Tongue (tissue), 2 donors: ENCODE measurements at regions not wholly inside any gene's neighbourhood (a gene's known extent, or its start where the extent isn't known, plus 50 kb on each side); places are given as distances from the start of the nearest gene placed in this dataset. TPM values are rescaled to one million over a fixed set of nuclear protein-coding genes. Genes with fewer than 3 reads are reported as not detected.

Experiments used
- DNase-seq: peaks from one replicate; pipeline ENCODE4 v3.0.0-alpha.2; 2015
- small RNA-seq: library from RNA; depleted of rRNA; stranded (forward); fragments of <200 nt; gene quantifications from one replicate; pipeline ENCODE3, GENCODE V24; 2014; ENCODE audit warnings: low replicate concordance

- DNase-seq, result no peak
These were observed 84.6 kb upstream of the GHITM start for GRCh38 chr10:84054743-84055142.

GRCh38 chr10:84059526-84059925 lies 79.8 kb upstream of the GHITM start:
- no peak for DNase-seq

DNA sequence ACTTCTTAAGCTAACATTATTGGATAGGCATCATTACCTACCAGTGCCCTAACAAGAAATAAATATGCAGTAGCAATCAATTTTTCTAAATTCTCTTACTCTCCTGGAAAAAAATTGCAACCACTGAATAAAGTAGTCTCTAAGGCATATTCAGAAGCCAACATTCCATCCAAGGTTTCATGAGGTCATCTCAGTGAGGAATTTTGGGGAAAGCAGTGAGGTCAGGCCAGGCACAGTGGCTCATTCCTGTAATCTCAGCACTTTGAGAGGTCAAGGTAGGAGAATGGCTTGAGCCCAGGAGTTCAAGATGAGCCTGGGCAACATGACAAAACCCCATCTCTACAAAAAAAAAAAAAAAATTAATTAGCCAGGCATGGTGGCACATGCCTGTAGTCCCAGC lies 75.9 kb upstream of the GHITM start:
- no peak for DNase-seq

- DNase-seq, result no peak
These were observed 73.3 kb upstream of the GHITM start for GRCh38 chr10:84065804-84066601.

DNA sequence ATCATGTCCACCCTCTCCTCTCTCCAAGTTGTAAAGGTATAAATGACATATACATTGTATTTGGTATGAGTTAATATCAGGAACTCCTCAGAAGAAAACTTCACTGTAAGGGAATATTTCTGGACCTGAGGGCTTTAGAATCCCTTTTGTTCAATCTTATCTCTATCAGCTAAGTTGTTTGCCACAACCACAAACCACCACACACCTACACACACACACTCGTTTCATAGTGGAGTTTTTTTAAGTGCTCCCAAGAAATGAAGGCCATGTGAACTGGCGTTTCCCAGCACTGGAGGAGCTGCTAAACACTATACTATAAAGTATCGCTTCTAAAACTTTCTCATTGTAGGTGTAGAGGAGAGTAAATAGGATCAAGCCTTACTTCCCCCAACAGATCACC lies 64.8 kb upstream of the GHITM start:
- DNase-seq, result no peak

DNA sequence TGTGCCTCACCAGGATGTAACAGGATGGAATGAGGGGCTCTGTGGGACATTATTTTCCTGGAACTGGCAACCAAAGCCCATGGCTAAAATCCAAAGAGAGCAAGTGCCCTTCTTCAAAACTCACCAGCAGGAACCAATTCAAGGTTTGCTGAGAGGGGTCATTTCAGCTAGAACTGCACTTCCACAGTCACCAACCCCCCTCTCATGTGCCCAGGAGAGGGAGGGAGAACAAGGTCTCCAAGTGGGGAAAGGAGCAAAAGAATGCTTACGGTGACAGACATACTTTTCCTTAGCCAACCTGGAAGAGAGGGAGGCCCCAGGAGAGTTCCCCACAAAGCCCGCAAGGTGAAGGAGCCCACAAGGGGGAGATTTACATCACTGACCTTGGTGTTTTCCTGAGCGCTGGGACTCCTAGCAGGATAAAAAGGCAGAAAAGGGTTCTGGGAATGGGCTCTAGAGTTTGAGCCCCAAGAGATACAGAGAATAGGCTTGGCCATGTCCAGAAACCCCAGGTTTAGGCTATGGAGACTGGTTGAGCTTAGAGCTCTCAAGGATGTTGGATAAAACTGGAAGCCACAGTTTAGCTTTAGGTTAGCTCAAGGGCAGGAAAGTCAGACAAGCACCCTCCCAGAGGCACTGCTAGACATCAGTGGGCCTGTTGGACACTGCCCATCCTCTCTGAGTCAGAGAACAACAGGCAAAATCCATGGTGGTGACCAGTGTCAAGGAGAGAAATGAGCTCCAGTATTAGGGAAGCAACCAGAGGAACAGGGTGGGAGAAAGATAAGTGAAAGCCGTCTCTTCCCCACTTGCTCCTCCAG lies 63.9 kb upstream of the GHITM start:
- no peak for DNase-seq

DNA sequence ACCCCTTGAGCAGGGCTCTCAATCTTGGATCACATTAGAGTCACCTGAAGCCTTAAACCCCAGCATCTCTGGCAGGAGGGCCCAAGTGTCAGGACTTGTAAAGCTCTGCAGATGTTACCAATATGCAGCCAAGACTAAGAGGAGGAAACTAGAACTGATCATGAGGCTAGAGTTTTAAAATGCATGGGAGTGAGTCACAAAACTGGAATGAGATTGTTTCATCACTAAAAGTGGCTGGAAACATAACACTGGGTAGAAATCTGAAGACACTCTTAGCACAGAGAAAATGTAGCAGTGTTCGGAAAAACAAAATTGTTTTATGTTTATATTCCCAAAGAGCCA lies 63.3 kb upstream of the GHITM start:
- DNase-seq, result peak; percentile 71

DNA sequence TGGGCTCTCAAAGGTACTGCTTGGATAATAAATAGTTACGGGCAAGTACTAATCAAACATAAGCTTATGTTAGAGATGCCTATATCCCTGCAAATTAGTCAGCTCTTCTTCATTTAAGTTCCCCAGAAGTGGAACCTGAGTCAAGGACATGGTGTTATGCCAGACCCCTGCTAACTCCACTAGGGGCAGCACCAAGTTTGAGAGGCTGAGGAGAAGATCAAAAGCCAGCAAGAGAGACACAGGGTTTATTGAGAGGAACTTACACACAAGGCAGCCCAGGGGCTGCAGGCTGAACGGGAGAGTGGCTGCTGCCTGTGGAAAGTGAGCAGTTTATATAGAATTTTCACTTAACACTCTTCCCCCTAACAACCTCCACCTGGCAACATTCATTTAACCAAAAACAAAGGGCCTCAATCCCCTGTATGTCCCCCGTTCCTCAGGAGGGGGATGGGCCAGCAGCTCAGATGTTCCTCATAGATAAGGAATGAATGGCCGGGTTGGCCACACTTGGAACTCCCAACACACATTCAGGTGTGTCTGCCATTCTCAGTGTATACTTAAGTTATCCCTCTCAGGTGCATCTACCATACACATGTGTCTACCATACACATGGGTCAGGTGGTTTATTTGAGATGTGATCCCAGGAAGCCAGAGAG lies 62.6 kb upstream of the GHITM start:
- DNase-seq, result peak; percentile 28

DNA sequence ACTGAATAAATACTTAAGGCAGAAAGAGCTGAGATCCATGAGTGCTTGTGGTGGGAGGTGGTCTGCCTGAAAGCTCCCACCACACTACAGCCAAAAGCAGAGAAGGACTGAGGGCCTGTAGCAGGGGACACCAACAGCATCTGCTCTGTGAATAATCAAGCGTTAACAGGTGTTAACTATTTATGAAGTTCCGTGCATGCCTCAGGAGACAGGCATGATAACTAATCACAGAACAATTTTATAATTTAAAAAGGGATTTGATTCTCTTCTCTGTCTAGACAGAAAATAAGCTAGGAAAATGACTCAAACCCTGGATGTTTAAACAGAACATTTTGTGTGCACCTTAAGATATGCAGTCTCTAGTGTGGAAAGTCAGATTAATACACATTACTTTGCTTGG lies 61.5 kb upstream of the GHITM start:
- no peak for DNase-seq

DNA sequence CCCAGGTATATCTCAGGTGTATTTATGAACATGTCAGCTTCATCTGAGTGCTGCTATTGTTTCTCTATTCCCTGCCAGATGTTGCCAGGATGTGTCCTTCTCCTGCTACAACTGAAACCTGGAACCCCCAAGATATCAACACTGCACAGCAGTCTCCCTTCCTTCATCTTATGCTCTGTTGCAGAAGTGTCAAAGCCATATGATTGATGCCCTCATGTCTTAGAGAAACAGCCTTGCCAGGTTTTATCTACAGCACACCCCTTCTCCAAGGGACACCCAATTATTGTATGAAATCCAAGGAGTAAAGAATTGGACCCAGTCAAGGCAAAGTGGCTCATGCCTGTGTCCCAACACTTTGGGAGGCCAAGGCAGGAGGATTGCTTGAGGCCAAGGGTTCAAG lies 60.5 kb upstream of the GHITM start:
- no peak for DNase-seq

DNA sequence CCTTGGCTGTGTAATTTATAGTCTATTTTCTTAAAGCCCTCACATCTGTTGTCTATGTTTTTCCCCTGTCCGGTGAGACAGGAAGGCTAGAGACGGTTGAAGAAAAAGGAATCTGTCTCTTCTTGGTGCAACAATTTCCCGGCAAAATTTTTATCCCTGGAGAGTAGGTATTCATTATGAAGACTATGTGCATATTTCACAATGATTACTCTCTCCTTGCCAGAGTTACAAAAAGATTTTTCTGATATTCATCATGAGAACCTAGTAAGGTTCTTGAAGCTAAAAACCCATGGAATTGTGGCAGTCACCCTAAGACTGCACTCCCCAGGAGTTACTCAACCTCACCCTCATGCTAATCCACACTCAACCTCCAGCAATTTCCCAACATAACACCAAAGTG lies 55.0 kb upstream of the GHITM start:
- DNase-seq, result no peak

- DNase-seq, result no peak
These were observed 52.1 kb upstream of the GHITM start for GRCh38 chr10:84087202-84087601.

- no peak for DNase-seq
These were observed 50.7 kb upstream of the GHITM start for GRCh38 chr10:84088626-84089025.

GRCh38 chr10:84089162-84089561 lies 50.1 kb upstream of the GHITM start:
- no peak for DNase-seq

Small RNAs in the stretch of these regions (small RNA-seq; reads per million reads assigned to genes)
- gene RNU1-65P (not detected), gene RNU6-129P (not detected), gene RNU6-478P (not detected)
